CD1c-positive myeloid dendritic cell (primary cell): ENCODE measurements at regions not wholly inside any gene's neighbourhood (a gene's known extent, or its start where the extent isn't known, plus 50 kb on each side); places are given as distances from the start of the nearest gene placed in this dataset.
"Not testable (repeated sequence)": the region's sequence is repeated elsewhere in the genome, so short reads cannot be mapped to it uniquely, and the experiment has no call there.

ENCODE experiments used
- DNase-seq: peaks from one replicate; pipeline ENCODE4 v3.0.0-alpha.2; 2016; ENCODE audit errors: extremely low spot score

DNA sequence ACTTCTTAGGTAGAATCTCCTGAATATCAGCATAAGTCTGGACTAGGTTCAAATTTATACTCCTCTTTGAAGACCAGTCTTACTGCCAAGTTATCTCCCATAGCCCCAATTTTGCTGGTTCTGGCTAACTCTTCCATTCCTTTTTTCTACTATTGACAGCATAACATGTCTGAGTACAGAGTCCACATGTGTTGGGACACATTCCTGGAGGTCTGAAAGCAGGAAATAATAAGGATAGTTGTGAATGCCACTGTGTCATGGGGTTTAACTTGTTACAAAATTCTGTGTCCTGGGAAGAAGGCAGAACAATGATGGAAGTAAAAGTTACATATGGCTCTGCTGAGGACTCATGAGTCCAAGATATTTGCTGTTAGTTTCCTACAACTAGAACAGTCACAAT is 57.4 kb upstream of the ZBTB20 start:
- no peak for DNase-seq

DNA sequence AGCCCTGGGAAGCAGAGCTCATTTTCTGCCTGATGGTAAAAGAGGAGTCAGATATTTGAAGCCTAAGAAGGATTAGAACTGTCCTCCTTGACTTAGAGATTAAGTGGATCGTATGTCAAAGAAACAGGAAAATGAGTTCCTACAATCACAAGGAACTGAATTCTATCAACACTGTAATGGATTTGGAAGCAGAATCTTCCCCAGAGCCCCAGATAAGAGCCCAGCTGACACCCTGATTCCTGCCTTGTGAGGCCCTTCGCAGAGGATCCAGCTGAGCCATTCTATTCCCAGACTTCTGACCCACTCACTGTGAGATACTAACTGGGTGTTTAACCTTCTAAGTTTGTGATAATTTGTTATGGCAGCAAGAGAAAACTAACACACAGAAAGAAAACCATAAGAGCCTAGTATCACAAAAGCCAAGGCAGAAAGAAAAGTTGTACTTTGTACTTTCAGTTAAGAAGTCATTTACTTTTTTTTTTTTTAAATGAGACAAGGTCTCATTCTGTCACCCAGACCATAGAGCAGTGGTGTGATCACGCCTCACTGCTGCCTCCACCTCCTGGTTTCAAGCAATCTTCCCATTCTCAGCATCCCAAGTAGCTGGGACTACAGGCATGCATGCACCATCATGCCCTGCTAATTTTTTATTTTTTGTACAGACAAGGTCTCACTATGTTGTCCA is 61.1 kb upstream of the ZBTB20 start:
- DNase-seq = no peak

DNA sequence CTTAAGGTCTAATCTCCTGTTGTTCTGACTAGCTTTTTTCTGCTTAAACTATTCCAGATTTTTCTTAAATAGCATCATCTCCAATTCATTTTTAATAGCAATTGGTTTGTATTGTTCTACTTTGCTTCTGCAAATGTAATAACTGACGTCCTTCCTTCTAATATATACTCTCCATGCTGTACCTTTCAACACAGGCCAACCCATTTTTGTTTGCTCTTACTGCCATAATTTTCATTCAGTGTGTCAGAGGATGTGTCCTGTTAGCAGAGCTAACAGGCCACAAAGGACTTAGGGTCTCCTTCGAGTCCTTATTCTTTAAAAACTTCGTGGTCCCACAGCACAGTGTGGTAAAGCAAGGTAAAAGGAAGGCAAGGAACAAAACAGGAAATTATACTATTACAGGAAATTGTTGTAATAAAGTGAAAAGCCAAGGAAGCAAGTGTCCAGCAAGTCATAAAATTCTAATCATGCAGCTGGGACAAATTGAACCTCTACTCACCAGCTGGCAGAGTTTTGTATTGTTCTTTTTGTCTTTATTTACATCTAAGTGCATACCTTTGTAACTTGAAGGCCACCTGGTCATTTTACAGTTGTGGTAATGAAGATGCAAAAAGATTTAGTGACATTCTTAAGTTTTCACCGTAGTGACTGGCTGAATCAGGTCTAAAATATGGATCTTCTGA is 64.9 kb upstream of the ZBTB20 start:
- no peak for DNase-seq

DNA sequence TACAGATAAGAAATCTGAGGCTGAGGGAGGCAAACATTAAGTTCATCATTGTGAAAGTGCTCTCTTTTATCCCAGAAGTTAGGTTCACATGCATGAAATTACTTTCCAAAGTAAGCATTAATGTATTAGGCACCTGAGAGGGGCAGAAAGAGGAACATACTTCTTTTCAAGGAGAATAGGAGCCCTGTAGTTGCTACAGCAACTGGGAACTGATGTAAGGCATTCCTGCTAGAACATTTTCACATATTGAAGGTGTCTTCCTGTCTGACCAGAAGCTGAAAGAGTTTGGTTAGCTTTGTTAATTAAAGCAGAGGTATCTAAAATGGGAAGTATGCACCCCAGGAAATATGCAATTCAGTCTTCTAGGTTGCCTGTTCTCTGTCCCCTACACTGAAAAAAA is 65.5 kb upstream of the ZBTB20 start:
- DNase-seq = no peak

DNA sequence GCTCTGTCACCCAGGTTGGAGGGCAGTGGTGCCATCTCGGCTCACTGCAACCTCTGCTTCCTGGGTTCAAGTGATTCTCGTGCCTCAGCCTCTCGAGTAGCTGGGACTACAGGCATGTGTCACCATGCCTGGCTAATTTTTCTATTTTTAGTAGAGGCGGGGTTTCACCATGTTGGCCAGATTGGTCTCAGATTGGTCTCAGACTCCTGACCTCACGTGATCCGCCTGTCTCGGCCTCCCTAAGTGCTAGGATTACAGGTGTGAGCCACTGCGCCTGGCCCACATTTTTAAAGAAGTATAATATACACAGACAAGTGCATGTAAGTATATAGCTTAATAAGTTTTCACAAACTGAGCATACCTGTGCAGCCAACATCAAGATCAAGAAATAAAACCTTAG is 66.0 kb upstream of the ZBTB20 start:
- not testable (repeated sequence) for DNase-seq

DNA sequence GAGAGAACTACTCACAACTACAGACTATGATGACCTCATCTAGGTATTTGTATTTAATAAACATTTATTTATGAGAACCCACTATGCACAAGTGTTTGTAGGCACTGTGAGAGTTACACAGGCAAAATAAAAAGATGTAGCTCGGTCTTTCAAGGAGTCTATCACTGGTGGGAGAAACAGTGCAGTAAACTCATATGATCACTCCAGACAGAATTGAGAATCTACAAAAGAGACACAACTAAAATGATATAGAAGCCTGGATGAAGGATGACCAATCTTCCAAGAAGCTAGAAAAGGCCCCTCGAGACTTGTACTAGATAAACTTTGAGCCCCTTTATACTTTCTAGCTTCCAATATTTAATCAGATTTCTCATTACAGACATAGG is 70.2 kb upstream of the ZBTB20 start:
- DNase-seq = no peak

DNA sequence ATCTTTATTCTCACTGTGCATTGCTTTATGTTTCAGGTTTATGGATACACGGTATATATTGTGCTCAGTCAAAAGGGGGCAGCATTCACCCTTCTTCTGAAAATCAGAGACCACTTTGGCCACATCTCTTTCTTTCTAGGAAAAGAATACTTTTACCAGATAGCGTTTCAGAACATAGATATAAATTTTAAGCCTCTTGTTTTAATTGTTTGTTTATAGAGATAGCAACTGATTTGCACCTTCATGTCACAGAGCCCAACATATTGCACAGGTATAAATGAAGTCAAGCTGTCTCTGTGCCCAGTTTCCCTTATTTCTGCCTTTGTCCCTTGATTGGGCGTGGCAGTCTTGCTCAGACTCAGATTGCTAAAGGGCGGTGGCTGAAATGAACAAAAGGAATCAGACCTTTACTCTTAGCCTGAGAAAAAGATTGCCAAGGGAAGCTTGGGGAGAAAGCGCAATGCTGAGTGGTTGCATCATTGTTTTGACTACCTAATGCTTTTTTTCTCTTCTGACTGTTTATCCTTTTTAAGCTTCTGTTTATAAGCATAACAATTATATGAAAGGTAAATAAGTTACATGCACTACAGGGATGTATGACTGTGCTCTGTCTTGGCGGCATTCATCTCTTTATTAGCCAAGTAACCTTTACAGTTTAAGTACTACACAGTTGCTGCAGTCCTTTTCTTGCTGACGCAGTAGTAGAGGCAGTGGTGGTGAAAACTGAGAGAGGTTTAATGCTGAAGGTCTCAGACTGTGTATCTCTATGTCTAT is 70.8 kb upstream of the ZBTB20 start:
- peak; percentile 19 for DNase-seq

DNA sequence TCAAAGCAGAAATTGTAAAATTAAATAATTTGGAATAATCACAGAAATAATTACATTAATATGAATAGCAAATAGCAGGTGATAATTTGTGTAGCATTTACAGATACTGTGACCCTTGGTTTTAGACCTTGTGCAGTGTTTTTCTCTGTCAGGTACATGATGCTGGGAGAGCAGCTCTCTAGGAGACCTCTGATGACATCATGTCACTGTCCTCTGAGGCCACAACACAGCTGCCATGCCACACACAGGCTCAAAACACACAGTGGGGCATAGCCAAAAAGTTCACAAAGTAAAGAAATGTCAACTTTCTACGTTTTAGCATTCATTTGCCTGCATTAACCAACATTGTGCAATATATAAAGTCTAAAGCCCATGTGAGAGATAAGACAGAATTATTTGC is 71.8 kb upstream of the ZBTB20 start:
- DNase-seq = no peak

DNA sequence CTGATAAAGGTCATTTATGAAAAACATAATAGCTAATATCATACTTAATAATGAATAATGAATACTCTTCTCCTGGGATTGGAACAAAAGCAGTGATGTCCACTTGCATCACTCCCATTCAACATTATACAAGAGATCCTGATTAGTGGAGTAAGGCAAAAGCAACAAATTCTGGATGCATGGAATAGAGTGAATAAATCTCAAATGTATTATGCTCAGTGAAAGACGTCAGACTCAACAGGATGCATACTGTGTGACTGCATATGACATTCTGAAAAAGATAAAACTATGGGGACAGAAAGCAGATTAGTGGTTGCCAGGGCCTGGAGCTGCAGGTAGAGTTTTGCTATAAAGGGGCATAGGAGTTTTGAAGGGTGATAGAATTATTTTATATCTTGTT is 77.6 kb upstream of the ZBTB20 start:
- no peak for DNase-seq

DNA sequence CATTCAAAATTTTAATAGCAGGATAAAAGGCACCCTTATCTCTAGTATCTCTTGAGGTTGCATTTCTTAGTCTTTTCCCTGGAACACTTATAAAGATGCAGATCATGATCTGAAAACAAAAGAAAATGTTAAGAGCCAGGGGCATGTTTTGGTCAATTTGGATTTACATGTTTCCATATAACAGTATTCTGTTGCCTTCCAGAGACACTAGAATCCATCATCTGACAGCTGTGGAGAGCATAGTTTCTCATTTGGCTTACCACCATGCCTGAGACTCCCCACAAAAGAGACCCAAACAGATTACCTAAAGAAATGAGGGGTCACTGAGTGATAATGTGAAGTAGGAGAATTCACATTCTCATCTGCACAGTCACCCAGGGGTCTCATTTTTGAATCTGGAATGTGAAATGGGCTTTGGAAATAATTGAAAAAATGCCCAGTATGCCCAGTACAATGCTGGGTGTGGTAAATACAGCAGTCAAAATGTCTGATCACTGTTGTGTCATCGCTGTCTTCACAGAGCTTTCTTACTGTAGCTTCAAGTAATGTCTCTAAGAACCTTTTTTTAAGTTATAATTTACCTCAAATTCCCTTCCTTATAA is 79.9 kb upstream of the ZBTB20 start:
- no peak for DNase-seq

DNA sequence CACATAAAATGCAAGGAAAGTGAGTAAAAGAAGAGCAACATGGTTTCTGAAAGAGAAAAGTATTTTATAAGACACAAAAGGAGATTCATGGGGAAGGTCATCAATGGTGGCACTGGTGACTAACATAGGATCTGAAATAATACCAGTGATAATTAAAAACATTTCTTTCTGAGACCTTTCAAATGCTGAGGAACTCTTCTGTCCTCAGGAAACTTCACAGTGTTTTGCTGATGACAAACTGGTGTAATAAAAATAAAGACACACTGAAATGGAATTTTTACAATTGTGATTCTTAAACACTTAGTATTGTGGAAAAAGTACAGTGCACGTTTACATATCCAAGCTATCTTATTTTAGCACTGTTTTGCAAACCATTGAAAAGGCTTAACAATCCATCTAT is 80.4 kb upstream of the ZBTB20 start:
- no peak for DNase-seq

DNA sequence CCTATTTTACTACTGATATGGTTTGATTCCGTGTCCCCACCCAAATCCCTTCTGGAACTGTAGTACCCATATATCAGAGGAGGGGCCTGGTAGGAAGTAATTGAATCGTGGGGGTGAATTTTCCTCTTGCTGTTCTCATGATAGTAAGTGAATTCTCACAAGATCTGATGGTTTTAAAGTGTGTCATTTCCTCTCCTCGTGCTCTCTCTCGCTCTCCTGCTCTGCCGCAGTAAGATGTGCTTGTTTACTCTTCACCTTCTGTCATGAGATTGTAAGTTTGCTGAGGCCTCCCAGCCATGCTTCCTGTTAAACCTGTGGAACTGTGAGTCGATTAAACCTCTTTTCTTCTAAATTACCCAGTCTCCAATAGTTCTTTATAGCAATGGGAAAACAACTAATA is 81.2 kb upstream of the ZBTB20 start:
- DNase-seq = no peak

DNA sequence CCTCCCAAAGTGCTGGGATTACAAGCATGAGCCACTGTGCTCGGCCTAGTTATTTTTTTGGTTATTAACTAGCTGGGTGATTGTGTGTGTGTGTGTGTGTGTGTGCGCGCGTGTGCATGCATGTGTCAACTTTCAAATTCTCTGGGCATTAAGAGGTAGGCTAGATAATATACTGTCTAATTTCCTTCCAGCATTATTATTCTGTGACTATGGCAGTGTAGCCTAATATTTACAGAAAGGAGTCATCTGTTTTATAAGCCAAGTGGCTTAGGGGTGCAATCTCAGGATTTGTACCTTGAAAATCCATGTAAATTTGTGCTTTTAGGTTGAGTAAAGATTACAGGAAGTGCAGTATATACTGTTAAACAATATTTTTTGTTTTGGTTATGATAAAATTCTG is 85.1 kb upstream of the ZBTB20 start:
- no peak for DNase-seq

DNA sequence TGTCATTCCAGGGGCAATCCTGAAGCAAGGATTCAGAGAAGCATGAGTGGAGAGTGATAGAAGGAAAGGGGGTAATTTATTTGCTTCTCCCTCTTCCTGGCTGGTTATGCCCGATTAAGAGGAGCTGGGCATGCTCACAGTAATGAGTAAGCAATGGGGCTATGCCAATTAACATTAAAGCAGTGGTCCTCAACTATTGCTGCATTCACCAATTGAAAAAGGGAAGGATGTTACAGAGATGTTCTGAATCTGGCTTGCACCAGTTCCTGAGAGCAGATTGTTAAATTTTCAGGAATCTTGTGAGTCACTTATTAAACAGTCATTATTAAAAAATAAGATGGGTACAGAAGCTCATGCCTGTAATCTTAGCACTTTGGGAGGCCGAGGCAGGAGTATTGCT is 85.9 kb upstream of the ZBTB20 start:
- no peak for DNase-seq

DNA sequence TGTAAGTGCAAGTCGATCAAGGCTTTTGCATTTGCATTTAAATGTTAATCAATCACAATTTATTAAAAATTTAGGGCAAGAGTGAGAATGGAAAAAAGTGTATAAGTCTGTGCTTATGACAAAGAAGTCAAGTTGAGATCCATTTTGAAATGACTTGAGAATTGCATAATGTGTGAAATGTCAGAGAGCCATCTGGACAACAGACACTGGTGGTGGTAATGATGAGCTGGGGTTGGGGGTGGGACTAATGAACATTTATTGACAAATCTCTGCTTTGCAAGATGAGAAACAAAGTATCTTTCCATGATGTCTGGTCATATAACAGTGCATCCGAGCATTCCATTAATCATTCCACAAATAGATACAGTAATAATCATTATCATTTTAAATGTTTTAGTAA is 89.4 kb upstream of the ZBTB20 start:
- DNase-seq = no peak

DNA sequence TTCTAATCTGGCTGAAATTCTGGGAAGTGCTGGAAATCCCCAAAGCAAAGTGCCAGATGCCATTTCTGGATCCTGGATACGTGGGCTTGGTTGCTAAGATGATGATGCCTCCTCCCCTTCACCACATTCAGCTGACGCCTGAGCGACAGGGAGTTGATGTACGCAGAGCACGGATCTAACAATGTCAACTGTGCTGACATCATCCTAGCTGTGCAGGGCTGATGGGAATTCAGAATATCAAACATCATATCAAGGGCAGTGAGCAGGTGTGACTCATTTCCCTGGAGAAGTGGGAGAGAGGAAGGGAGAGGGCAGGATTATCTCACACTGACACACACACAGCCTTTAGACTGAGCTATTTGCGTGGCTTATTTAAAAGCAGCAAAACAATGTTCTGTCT is 92.6 kb upstream of the ZBTB20 start:
- DNase-seq = no peak

DNA sequence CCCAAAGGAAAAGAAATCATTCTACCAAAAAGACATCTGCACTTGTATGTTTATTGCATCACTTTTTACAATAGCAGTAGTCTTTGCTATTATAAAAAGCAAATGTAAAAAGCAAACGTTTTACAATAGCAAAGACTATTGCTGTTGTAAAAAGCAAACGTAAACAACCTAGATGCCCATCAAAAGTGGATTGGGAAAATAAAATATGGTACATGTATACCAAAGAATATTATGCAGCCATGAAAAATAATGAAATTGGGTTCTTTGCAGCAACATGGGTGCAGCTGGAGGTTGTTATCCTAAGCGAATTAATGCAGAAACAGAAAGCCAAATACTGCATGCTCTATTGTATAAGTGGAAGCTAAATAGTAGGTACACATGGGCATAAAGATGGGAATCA is 97.3 kb upstream of the ZBTB20 start:
- DNase-seq = no peak

DNA sequence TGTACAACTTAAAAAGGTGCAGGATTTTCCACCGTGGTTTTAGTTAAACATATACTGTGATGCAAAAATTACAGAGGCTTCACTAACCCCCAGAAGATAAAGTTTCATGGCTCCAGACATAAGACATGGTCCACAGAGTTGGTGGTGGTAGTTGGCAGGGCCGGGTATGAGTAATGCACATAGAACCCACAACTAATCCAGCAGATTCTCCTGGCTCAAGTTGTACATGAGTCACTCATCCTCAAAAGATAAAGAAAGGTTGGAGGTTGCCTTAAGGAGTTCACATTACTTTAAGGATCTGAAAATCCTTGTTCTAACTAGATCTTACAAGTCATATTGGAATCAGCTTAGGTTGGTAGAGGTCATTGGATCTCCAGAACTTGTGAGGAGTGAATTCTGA is 98.3 kb upstream of the ZBTB20 start:
- no peak for DNase-seq

DNA sequence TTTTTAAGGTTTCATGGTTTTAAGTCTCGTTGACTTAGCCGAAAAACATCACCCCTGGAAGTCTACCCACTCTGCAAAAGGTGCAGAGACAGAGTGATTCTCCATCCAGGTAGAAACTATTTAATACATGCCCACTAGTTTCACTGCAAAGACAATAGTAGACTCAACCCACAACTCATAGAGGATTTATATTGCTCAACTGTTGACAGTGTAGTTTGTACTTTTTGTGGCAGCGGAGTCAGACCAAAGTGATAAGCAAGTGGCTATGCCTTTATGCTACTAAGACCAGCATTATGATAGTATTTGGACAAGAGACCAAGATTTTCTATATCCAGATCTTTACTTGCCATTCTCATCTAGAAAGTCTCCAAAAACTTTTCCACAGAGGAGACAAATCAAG is 98.8 kb upstream of the ZBTB20 start:
- DNase-seq = no peak

DNA sequence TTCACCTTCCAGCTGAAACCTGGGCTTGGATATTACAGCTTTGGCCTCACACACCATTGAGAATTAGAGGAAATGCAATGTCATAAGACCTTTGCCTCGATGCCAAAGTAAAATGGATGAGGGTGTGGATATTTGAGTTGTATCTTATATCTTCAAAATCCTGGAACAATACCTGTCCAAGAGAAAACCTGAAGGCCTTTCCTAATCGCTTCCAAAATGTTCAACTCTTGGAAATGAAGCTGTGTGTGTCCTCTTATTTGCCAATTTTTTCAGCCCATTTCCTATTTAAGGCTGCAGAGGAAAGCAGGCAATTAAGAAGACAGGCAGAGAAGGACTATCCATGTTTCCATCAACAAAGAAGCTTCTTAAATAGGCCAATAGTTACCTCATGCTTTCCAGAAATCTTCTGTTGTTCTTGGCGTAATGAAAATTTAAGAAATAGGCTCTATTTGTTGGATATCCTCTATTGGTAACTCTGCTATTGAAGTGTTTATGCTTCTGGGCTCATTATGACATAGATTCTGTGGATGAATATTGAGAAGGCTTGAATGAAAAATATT is 99.5 kb upstream of the ZBTB20 start:
- DNase-seq = no peak

DNA sequence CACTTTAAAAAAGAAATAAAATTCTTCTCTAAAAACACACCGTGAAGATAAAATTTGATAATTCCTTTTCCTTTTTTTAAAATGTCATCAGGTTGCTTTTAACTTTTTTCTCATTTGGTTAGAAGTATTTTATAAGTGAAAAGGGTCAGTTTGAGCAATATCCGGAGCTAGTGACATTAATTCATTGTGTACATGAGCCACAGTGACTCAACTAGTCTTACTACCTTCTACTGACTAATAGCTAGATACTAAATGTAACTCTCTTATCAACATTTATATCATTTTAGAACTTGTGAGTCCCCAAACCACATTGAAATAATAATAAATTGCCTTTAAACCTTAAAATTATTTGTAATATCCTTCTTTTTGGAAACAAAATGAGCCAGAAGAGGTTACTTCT is 101.2 kb upstream of the ZBTB20 start:
- no peak for DNase-seq

DNA sequence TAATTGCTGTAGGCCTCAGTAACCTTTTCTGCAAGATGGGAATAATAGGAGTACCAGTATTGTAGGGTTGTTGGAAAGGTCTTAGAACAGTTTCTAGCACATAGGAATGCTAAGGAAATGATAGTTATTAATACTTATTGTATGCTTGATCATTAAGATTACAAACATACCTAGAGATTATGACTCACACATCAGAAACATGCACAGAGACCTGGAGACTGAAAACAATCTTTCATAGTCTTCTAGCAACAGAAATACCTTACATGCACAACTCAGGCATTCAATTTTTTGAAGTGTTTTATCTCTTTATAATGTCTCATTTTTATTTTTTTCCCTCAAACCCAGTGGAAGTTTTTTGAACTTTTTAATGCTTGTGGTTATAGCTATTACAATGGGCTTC is 104.4 kb upstream of the ZBTB20 start:
- no peak for DNase-seq

DNA sequence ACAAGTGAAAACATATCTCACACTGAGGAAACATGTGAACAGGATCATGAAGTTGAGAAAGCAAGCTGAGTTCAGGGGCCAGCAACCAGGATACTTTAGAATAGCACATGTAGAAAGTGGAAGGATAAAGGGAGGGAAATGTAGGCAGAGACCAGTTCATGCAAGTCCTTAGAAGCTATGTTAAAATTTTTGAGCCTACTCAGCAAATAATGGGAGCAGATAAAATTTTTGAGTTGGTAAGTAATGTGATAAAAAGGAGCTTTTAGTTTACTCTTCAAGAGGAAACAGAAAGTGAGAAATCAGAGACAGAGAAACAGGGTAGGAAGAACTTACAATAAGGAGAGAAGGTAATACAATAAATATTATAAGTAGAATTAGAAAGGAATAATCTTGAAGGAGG is 105.6 kb upstream of the ZBTB20 start:
- no peak for DNase-seq
